PC-3 (cell line): ENCODE measurements at regions not wholly inside any gene's neighbourhood (a gene's known extent, or its start where the extent isn't known, plus 50 kb on each side); places are given as distances from the start of the nearest gene placed in this dataset.

Source experiments
- ATAC-seq: fragments of 200-7000 bp; cut with Tn5 transposase; 2 replicates; pipeline ENCODE4 v1.9.1; 2020; ENCODE audit warnings: mild to moderate bottlenecking, moderate library complexity
- BruUV-seq: library from RNA; stranded (reverse); fragments of 400-500 nt; replicated peaks from 2 replicates; lab custom pipeline; 2021; lab: Mats Ljungman, UMichigan
- CTCF ChIA-PET: fragments of 300-600 bp; sonication (Branson Sonifier 250); formaldehyde crosslinking; loops from one replicate; lab custom pipeline; 2022; ENCODE audit warnings: antibody characterized with exemption; lab: Charles Lee
- POLR2A ChIA-PET: fragments of 300-600 bp; sonication (Branson Sonifier 250); formaldehyde crosslinking; loops from one replicate; lab custom pipeline; 2022; ENCODE audit warnings: antibody characterized with exemption; ENCODE audit not compliant: unreplicated experiment; lab: Charles Lee
- DNase-seq: peaks from one replicate; pipeline ENCODE4 v3.0.0-alpha.2; 2015
- H2AFZ ChIP-seq: fragments of 300-600 bp; sonication (generic); 2 replicates; pipeline ENCODE4 v1.6.0; 2016; ENCODE audit warnings: antibody characterized with exemption, low read length
- H3F3A ChIP-seq: fragments of 300-600 bp; sonication (generic); one replicate; pipeline ENCODE4 v1.6.0; 2017; ENCODE audit warnings: antibody characterized with exemption, low read length, control low read depth, mild to moderate bottlenecking; ENCODE audit not compliant: unreplicated experiment
- H3K27ac ChIP-seq: fragments of 300-600 bp; sonication (generic); 2 replicates; pipeline ENCODE4 v1.5.1; 2016; ENCODE audit warnings: mild to moderate bottlenecking, low read length
- H3K27me3 ChIP-seq: fragments of 300-600 bp; sonication (generic); 2 replicates; pipeline ENCODE4 v1.6.1; 2016; ENCODE audit warnings: low read length, mixed read lengths
- H3K36me3 ChIP-seq: fragments of 300-600 bp; sonication (generic); 2 replicates; pipeline ENCODE4 v1.6.1; 2016; ENCODE audit warnings: low read depth, mixed run types, low read length, mixed read lengths
- H3K4me1 ChIP-seq: fragments of 300-600 bp; sonication (generic); 2 replicates; pipeline ENCODE4 v1.5.1; 2016; ENCODE audit warnings: low read length; ENCODE audit not compliant: insufficient read depth
- H3K4me2 ChIP-seq: fragments of 300-600 bp; sonication (generic); 2 replicates; pipeline ENCODE4 v1.6.0; 2016; ENCODE audit warnings: low read length
- H3K4me3 ChIP-seq: fragments of 300-600 bp; sonication (generic); 2 replicates; pipeline ENCODE4 v1.5.1; 2016; ENCODE audit warnings: mild to moderate bottlenecking, low read length, mixed read lengths
- H3K79me2 ChIP-seq: fragments of 300-600 bp; sonication (generic); 2 replicates; pipeline ENCODE4 v1.6.1; 2017; ENCODE audit warnings: low read length, mixed read lengths
- H3K9ac ChIP-seq: fragments of 300-600 bp; sonication (generic); 2 replicates; pipeline ENCODE4 v1.6.0; 2016; ENCODE audit warnings: mild to moderate bottlenecking, low read length
- H3K9me2 ChIP-seq: fragments of 300-600 bp; sonication (generic); replicated peaks from 2 replicates; pipeline ENCODE4 v1.6.1; 2016; ENCODE audit warnings: mixed run types, low read length, mixed read lengths
- H3K9me3 ChIP-seq: fragments of 300-600 bp; sonication (generic); 2 replicates; pipeline ENCODE4 v1.6.1; 2016; ENCODE audit warnings: low read length, mixed read lengths
- H4K20me1 ChIP-seq: fragments of 300-600 bp; sonication (generic); 2 replicates; pipeline ENCODE4 v1.6.1; 2016; ENCODE audit warnings: low read length, mixed read lengths
- CTCF ChIP-seq: fragments of 300-600 bp; sonication (generic); conservative IDR thresholded peaks from 2 replicates; pipeline ENCODE4 v1.5.1; 2017; ENCODE audit warnings: antibody characterized with exemption, low read depth, mild to moderate bottlenecking, low read length
- EZH2 ChIP-seq: fragments of 300-600 bp; sonication (generic); IDR thresholded peaks from one replicate; pipeline ENCODE4 v1.6.1; 2017; ENCODE audit warnings: antibody characterized with exemption, mild to moderate bottlenecking, low read length; ENCODE audit not compliant: unreplicated experiment
- EZH2phosphoT487 ChIP-seq: fragments of 300-600 bp; sonication (generic); IDR thresholded peaks from 2 replicates; pipeline ENCODE4 v1.6.1; 2018; ENCODE audit warnings: mild to moderate bottlenecking, antibody characterized with exemption, low read length, borderline replicate concordance
- intact Hi-C: fragments of 100-400 bp; cut with micrococcal nuclease; formaldehyde crosslinking; loops from 2 replicates; pipeline ENCODE4 v1.9.0; 2023

GRCh38 chr13:50664951-50665350 lies 178.5 kb downstream of the DLEU7 start:
- no peaks in the 10 kb centered on the region for H3K79me2 ChIP-seq
- H3K9me3 ChIP-seq = no peaks in the 10 kb centered on the region
- no peak overlapping the region for H3K9ac ChIP-seq
- H3K4me2 ChIP-seq = no peak overlapping the region
- BruUV-seq = no TSS peak
- no peak overlapping the region for H3K4me3 ChIP-seq
- no peaks in the 10 kb centered on the region for H3F3A ChIP-seq
- no peaks in the 10 kb centered on the region for H3K36me3 ChIP-seq
- ChIA-PET POLR2A (interaction anchor here (0.6 kb wide), 2 partner anchors 443 to 515 kb away, joined by 3 to 6 read pairs; no protein-coding TSS in a partner anchor), CTCF (no interaction called here)
- intact Hi-C loops = no loop called here
- H3K4me1 ChIP-seq = no peaks in the 10 kb centered on the region
- no peak overlapping the region for H3K27ac ChIP-seq
- H3K27me3 ChIP-seq = no peaks in the 10 kb centered on the region
- H2AFZ ChIP-seq = no peak overlapping the region
- H3K9me2 ChIP-seq = no peaks in the 10 kb centered on the region
- no peak for TF ChIP-seq CTCF
- TF ChIP-seq EZH2 = no peak
- no peak for TF ChIP-seq EZH2phosphoT487
- ATAC-seq (no peak), DNase-seq (no peak)
- H4K20me1 ChIP-seq = no peaks in the 10 kb centered on the region

- no peak overlapping the region for H2AFZ ChIP-seq
- H3K4me3 ChIP-seq = no peak overlapping the region
- no peaks in the 10 kb centered on the region for H4K20me1 ChIP-seq
- ATAC-seq (no peak), DNase-seq (no peak)
- H3K27me3 ChIP-seq = no peaks in the 10 kb centered on the region
- POLR2A ChIA-PET = no interaction called here
- no peaks in the 10 kb centered on the region for H3K9me3 ChIP-seq
- H3K9me2 ChIP-seq = no peaks in the 10 kb centered on the region
- peaks cover 9% of the 10 kb centered on the region for H3K4me1 ChIP-seq
- intact Hi-C loops = no loop called here
- no TSS peak for BruUV-seq
- H3K4me2 ChIP-seq = no peak overlapping the region
- H3K9ac ChIP-seq = no peak overlapping the region
- no peak overlapping the region for H3K27ac ChIP-seq
- H3F3A ChIP-seq = no peaks in the 10 kb centered on the region
- CTCF ChIA-PET = no interaction called here
- TF ChIP-seq EZH2phosphoT487 (no peak), EZH2 (no peak), CTCF (no peak)
- H3K79me2 ChIP-seq = no peaks in the 10 kb centered on the region
- no peaks in the 10 kb centered on the region for H3K36me3 ChIP-seq
Observed at GRCh38 chr13:50668049-50668448, 175.4 kb downstream of the DLEU7 start.

GRCh38 chr13:50668691-50669271 lies 174.7 kb downstream of the DLEU7 start:
- intact Hi-C loops = no loop called here
- POLR2A ChIA-PET = no interaction called here

More at GRCh38 chr13:50668691-50669271, 174.7 kb downstream of the DLEU7 start:
- no peaks in the 10 kb centered on the region for H4K20me1 ChIP-seq
- no peak overlapping the region for H3K27ac ChIP-seq
- DNase-seq (no peak), ATAC-seq (no peak)
- H3K4me2 ChIP-seq = no peak overlapping the region
- peaks cover 9% of the 10 kb centered on the region for H3K4me1 ChIP-seq
- TF ChIP-seq EZH2phosphoT487 (no peak), EZH2 (no peak), CTCF (no peak)
- no peaks in the 10 kb centered on the region for H3F3A ChIP-seq
- H3K27me3 ChIP-seq = no peaks in the 10 kb centered on the region
- no TSS peak for BruUV-seq
- CTCF ChIA-PET = no interaction called here
- no peaks in the 10 kb centered on the region for H3K9me2 ChIP-seq
- H2AFZ ChIP-seq = no peak overlapping the region
- no peak overlapping the region for H3K4me3 ChIP-seq
- no peaks in the 10 kb centered on the region for H3K9me3 ChIP-seq
- no peaks in the 10 kb centered on the region for H3K79me2 ChIP-seq
- no peak overlapping the region for H3K9ac ChIP-seq
- H3K36me3 ChIP-seq = no peaks in the 10 kb centered on the region
